ENCODE measurements at regions not wholly inside any gene's neighbourhood (a gene's known extent, or its start where the extent isn't known, plus 50 kb on each side); places are given as distances from the start of the nearest gene placed in this dataset.

DNA sequence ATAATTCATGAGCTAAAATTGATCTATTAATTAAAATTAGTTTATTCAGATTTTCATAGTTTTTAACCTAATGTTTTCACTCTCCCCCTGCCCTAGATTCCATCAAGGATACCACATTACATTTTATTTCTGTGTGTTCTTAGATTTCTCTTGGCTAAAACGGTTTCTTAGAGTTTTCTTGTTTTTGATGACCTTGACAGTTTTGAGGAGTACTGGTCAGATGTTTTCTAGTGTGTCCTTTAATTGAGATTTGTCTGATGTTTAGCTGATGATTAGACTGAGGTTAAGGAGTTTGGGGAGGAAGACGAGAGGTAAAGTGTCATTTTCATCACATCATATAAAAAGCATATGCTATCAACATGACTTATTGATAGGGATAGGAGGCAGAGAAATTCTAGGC, 475.9 kb downstream of the SQOR start:
- DNase-seq (ENCODE audit: low spot score), result no peak

DNA sequence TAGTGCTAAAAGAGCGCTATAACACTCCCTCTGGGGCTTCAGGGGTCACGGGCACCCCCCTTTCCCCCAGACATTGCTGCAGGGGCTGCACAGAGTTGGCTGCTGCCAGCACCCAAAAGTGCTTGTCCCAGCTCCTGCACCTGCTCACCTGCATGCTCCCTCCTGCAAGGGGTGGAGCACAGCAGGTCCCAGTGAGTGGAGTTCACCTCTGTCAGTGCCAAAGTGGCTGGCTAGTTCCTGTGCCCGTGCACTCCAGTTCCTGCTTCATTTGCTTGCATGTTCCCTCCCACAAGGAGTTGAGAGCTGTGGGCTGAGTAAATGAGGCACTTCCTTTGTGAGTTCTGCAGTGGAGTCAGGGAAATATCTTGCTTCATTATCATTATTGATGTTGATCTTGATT, 476.9 kb downstream of the SQOR start:
- no peak for DNase-seq (ENCODE audit: low spot score)

GRCh38 chr15:46117071-46117470, 482.2 kb downstream of the SQOR start:
- no peak for DNase-seq (ENCODE audit: low spot score)

DNA sequence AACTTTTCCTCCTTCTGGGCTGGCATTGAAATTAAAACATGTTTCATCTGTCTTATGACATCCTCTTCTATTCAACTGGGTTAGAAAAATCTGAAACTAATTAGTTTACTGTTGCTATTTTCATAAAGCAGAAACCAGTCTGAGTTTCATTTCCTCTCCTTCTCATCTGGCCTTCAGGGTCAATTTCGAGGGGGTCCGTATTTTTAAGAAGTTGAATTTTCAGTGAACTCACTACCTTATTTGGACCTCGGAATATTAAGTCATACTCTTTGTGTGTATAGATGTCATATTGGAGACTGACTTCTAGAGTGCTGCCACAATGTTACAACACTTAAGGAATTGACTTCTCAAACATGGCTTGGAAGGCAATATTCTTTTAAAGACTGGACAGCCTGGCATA, 485.9 kb downstream of the SQOR start:
- no peak for DNase-seq (ENCODE audit: low spot score)

DNA sequence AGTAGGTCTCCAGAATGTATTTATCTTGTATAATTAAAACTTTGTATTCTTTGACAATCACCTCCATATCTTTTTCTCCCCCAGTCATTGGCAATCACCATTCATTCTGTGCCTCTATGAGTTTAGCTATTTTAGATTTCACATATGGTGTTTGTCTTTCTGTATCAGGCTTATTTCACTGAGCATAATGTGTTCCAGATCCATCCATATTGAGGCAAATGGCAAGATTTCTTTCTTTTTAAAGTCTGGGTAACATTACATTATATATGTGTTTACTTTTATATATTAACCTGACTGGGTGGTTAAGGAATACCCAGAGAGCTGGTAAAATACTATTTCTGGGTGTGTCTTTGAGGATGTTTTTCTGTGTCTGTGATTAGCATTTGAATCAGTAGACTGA, 486.6 kb downstream of the SQOR start:
- no peak for DNase-seq (ENCODE audit: low spot score)

DNA sequence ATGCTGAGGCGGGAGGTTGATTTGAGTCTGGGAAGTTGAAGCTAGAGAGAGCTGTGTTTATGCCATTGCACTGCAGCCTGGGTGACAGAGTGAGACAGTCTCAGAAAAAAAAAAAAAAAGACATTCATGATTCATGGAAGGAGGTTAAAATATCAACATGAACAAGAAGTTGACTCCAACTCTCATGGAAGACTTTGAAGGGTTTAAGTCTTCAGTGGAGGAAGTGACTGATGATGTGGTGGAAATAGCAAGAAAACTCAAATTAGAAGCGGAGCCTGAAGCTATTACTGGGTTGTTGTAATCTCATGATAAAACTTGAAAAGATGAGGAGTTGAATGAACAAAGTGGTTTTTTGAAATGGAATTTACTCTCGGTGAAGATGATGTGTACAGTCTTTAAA, 491.8 kb downstream of the SQOR start:
- DNase-seq (ENCODE audit: low spot score), result no peak

DNA sequence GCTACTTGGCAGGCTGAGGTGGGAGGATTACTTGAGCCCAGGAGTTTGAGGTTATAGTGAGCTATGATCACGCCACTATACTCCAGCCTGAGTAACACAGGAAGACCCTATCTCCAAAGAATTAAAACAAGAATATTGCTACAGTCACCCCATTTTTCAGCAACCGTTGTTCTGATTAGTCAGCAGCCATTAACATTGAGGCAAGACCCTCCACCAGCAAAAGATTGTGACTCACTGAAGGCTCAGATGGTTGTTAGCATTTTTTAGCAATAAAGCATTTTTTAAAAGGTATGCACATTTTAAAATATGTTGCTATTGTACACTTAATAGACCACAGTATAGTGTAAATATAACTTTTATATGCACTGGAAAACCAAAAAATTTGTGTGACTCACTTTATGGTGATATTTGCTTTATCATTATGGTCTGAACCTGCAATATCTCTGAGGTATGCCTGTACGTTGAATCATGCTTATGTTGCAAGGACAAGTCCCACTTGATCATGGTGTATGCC, 492.6 kb downstream of the SQOR start:
- no peak for DNase-seq (ENCODE audit: low spot score)

DNA sequence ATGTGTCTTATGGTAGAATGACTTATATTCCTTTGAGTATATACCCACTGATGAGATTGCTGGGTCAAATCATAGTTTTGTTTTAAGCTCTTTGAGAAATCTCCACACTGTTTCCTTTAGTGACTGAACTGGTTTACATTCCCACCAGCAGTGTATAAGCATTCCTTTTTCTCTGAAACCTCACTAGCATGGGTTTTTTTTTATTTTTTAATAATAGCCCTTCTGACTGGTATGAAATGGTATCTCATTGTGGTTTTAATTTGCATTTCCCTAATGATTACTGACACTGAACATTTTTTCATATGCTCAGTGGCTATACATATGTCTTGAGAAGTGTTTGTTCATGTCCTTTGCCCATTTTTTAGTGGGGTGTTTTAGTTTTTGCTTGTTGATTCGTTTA, 494.3 kb downstream of the SQOR start:
- no peak for DNase-seq (ENCODE audit: low spot score)

- DNase-seq (ENCODE audit: low spot score), result no peak
Measured at GRCh38 chr15:46131876-46132275, 497.0 kb downstream of the SQOR start.

DNA sequence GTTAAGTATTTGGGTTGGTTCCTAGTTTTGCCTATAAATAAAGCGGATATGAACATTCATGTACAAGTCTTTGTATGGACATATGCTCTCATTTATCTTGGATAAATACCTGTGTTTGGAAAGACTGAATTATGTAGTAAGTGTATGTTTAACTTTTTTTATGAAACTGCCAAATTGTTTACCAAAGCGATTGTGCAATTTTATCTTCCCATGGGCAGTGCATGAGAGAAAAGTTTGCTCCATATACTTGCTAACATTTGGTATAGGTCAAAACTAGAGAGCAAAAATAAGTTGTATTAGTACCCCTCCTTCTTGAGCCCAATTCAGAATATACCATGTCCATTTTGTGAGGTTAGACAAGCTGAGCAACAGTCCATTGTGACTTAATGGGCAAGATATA, 502.6 kb downstream of the SQOR start:
- DNase-seq (ENCODE audit: low spot score), result no peak

- no peak for DNase-seq (ENCODE audit: low spot score)
Measured at GRCh38 chr15:46146002-46146401, 511.2 kb downstream of the SQOR start.

- DNase-seq (ENCODE audit: low spot score), result no peak
Measured at GRCh38 chr15:46146915-46147314, 512.1 kb downstream of the SQOR start.

DNA sequence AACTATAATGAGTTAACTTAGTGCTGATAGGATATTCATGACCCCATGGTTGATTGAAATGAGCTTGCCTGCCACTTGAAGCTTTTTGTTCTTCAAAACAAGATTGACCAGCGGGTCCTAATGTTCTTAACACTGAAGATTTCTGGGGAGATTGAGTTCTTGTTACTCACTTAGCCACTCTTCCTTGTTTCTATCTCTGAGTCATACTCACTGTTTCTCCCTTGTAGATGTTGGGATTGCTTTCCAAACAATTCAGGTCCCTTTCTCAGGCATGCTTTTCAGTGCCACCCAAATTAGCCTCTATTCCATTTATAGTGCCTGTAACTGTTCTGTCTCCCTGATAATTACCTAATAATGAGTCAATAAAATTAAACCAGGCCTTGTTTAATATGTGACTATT, 517.0 kb downstream of the SQOR start:
- DNase-seq (ENCODE audit: low spot score), result no peak

GRCh38 chr15:46166750-46167149, 531.9 kb downstream of the SQOR start:
- no peak for DNase-seq (ENCODE audit: low spot score)

DNA sequence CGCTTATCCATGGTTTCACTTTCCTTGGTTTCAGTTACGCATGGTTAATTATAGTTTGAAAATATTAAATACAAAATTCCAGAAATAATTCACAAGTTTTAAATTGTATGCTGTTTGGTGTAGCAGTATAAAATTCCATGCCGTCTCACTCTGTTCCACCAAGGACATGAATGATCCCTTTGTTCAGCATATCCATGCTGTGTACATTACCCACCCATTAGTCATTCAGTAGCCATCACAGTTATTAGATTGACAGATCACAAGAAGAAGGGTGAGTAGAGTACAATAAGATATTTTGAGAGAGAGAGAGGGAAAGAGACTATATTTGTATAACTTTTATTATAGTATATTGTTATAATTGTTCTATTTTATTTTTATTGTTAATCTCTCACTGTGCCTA, 535.5 kb downstream of the SQOR start:
- DNase-seq (ENCODE audit: low spot score), result no peak

DNA sequence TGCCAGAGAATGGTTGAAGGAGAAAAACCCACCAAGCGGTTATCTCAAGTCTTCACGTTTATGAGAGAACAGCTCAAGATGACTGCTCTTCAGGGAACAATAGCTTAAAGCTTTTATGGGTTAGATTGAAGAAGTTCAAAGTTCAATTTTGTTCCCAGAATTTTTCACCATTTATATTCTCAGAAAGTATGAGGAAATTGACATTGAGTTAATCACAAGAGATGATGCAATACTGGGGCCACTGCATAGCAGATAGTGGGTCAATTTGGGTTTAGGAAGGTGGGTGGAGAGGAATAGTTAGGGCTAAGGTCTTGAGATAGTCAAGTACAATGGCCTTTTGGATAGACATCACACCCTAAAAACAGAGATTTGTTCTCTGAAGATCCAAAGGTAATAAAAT, 539.3 kb downstream of the SQOR start:
- no peak for DNase-seq (ENCODE audit: low spot score)

- DNase-seq (ENCODE audit: low spot score), result no peak
Measured at GRCh38 chr15:46177219-46177618, 542.4 kb downstream of the SQOR start.

- no peak for DNase-seq (ENCODE audit: low spot score)
Measured at GRCh38 chr15:46178138-46178537, 543.3 kb downstream of the SQOR start.

DNA sequence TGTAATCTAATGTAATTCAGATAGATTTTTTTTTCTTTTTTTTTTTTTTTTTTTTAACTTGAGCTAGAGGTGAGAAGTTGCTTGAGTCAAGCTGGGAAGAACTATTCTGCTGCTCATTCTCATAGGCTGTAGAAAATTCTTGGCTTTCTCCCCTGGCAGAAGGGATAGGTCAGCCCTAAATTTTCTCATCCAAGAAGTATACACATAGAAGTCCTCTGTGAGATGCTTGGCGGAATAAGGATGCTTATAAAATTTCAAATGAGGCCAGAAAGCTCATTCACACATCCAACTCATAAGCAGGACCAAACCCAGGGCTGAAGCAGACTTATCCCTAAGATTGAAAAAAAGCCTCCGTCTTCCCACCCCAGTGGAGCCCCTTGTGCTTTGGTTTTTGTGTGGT, 572.5 kb downstream of the SQOR start:
- DNase-seq (ENCODE audit: low spot score), result no peak

DNA sequence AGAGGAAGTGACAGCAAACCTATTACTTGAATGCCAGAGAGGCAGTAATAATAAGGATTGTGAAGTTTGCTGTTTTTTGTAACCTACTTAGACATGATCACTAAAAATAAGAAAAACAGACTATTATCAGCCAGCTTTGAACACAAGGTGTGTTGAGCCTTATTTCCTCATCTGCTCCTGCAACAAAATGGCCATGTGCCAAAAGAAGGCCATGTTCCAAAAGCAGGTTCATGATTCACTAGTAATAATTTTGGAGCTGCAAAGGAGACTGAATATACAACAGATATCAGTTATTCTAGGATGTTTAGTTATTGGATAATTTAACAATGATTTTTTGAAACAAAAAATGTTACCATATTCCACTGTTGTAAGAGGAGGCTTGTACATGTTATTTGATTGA, 578.7 kb downstream of the SQOR start:
- DNase-seq (ENCODE audit: low spot score), result no peak

GRCh38 chr15:46222826-46223225, 588.0 kb downstream of the SQOR start:
- no peak for DNase-seq (ENCODE audit: low spot score)

DNA sequence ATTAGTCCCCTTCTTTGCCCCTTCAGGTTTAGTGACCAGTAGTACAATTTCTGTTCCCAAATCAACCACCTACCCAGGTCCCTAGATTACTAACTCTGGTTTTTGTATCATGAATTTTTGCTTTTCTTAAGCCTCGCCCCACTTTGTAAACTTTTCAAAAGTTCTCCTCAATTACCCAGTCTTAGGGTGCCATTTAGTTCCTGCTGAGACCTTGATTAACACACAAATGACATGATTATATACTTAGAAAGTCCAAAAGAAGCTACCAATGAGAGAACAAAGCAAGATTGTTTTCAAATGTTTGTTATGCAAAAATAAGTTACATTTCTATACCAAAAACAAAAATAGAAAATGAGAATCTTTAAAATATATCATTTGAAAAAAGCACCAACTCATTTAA, 594.4 kb downstream of the SQOR start:
- no peak for DNase-seq (ENCODE audit: low spot score)

- DNase-seq (ENCODE audit: low spot score), result no peak
Measured at GRCh38 chr15:46231786-46232185, 597.0 kb downstream of the SQOR start.

DNA sequence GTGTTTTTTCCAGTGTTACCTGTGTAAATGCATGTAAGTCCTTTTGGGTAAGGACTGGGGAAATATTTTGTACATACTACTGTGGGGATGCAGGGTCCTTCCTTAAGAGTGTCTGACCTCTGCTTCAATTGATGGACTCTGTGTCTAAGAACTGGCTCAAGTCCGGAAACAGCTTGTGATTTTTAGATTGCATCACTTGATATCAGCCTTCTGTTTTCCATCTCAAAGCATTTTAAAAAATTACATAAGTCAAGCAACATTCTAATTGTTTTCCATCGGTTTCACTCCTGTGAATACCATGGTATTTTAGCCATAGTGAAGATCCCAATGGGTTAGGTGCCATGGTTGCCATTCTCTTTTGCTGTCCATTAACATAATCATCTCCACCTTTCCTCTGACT, 597.6 kb downstream of the SQOR start:
- no peak for DNase-seq (ENCODE audit: low spot score)

DNA sequence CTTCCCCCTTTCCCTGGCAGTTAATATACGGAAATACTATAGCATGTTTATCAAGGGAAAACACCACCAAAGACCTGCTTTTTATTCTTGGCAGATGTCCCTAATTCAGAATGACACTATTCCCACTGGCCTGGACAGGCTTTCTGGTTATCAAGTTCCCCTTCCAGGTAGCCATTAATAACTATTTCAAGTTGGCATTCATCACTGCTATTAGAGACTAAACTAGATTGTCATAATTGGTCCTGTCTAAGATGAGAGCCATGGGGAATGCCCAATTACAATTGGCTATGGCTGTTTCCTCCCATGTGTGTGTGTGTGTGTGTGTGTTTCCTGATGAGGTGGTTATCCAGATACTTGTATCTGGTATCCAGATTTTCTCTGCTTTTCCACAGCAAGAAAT, 608.1 kb downstream of the SQOR start:
- no peak for DNase-seq (ENCODE audit: low spot score)

All from kidney capillary endothelial cell (primary cell).